Retina (tissue), 1 donor: ENCODE measurements at regions not wholly inside any gene's neighbourhood (a gene's known extent, or its start where the extent isn't known, plus 50 kb on each side); places are given as distances from the start of the nearest gene placed in this dataset.

ENCODE experiments used
- DNase-seq: peaks from one replicate; pipeline ENCODE4 v3.0.0-alpha.2; 2016

DNA sequence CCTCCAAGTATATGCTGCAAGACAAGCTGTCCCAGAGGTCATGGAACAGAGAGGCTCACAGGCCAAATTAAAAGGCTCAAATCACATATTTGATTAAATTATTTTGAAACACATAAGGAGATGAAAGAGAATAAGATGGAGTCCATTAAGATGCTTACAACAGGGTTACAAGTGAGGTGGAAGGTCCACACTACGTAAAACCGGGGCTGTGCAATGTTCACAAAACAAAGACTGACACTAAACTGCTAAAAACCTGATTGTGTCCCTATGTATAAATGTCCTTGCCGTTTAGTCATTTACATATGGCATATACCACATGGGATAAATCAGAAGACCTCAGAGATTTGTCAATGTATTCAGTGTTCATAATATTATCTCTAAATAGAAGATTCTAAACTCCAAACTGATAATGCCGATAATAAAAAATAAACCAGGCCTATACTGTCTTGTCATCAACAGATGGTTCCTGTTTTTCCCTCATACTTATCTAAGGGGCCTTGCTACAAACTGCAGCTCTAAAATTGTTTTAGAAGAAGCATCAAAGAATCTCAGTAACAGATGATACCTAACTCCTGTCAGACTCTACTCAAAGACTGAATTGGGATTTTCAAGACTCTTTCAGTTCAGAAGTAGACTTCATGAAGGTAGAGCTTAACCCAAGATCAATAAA, 51.8 kb upstream of the RIPOR2 start:
- DNase-seq = no peak

DNA sequence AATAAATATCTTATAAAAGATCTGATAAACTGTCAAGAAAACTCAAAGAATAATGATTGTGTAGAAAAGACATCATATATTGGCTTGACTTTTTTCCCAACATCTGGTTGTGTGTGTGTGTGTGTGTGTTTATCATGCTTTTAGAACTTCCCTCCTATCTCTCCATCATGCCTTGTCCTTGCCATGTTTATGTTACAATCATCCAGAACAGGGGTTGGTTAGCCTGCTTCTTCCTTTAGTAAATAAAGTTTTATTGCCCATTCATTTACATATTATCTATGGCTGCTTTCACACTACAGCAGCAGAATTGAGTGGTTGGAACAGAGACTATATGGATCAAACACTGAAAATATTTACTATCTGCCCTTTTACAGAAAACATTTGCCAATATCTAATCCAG, 52.8 kb upstream of the RIPOR2 start:
- DNase-seq = no peak

DNA sequence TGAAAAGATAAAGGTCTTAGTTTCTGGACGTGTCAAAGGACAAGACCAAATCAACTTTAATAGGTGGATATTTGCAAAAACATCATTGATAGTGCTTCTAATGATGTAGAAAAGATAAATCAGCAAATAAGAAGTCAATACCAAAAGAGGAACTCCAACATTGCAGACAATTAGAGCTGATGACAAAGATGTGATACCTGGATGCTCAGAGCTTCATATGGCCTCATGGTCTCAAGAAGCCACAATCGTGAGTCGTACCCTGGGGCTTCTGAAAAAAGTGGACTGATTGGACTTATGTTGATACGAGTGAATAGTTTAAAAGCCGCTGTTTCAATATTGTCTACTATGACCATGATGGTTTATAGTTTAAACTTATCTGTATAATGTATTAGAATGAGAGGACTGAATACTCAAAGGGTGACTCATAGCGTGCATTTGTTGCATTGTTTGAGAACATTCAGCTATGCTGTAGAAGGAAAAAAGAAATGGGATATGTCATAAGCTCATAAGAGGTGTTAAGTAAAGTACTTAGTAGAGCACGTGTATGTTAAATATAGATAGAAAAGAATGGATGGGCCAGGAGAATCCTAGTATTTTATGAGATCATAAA, 54.6 kb upstream of the RIPOR2 start:
- no peak for DNase-seq

DNA sequence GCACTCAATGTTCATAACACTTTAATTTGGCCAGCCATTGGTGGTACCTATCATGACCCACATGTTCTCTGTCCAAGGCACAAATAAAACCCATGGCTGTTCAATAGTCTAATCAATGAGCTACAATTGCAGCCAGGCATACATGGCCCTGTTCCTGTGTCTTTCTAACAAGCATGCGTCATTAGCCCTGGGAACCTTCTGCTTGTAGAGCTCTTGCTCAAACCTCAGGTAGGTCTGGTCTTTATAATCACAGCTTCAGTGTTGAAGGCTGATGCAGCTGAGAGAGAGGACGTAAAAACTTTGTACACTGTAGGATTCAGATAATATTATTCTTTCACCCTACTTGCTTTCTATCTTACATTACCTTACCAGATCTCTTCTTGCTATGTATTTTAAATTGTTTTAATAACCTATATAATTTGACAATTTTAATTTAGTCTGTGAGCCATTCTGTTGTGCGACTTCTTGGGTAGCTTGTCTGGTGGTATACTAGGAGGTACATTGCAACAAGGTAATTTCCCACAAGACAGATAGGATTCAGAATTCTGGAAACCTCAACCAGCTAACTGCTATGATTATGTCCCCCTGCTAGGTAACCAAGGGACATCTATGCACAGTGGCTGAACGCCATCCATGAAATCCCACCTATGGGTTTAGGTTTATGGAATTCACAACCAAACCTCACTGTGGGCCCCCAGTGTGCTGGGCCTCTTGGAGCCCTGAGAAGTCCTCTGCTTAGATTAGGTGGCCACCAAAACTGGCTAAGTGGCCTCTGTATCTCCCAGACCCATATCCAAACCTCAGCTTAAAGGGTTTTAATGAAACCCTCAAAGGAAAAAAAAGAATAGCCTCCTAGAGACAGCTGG, 55.4 kb upstream of the RIPOR2 start:
- DNase-seq = no peak

DNA sequence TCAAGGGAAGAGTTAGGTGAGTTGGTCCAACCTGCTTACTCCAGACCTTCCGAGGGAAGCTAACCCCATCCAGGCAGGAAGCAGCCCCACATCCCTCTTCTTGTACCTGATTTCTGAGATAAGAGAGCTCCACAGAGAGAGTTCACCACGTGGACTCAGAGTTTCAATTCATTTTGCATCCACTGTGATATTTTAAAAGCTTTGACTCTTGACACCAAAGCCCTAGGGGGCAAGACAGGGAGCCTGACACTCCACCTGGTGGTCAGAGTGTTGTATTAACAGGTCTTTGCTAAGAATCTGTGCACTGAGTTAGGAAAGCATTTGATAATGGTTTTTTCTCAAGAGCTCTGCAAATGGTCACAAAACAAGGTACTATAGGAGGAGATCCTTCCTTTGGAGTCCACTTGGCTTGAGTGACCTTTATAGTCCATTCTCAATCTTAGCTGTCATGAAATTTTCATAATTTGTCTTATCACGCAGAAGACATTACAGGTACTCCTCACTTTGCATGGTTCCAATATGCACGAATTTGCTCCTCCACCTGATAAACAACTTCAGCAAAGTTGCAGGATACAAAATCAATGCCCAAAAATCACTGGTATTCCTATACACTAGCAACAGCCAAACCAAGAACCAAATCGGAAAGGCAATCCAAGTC, 56.2 kb upstream of the RIPOR2 start:
- peak; percentile 37 for DNase-seq

DNA sequence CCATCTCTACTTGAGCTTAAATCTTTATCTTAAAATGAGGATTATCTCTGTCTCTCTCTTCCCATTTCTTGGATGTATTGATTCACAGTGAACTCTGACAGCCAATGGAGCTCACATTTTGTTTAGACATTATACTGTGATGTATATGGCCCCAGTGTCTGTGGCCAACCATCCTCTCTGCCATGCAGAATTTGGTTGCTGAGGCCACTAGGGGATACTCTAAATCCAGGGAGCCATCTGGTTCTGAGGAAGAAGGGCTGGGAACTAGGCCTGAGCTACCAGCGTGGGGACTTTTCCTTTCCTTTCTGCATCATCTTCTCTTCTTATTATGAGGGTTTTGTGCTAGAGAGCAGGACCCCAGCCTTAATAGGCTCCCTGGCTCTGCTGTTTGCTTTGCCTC, 59.1 kb upstream of the RIPOR2 start:
- no peak for DNase-seq

DNA sequence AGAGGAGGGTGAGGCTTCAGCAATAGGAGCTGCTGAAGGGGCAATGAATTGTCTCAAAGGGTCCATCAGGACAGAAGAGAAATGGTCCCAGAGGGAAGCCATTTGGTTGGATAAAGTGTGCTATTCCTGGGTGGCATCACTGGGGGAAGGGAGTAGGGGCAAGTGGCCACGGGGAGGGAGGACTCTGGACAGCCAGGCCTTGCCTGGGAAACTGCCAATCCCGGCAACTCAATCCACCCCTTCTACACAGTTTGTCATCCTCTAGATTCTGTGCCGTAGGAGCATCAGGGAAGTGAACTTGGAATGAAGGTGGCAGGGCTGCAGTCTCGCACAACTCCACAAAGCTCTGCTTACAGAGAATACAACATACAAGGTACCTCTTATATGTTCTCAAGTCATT, 59.5 kb upstream of the RIPOR2 start:
- DNase-seq = no peak

DNA sequence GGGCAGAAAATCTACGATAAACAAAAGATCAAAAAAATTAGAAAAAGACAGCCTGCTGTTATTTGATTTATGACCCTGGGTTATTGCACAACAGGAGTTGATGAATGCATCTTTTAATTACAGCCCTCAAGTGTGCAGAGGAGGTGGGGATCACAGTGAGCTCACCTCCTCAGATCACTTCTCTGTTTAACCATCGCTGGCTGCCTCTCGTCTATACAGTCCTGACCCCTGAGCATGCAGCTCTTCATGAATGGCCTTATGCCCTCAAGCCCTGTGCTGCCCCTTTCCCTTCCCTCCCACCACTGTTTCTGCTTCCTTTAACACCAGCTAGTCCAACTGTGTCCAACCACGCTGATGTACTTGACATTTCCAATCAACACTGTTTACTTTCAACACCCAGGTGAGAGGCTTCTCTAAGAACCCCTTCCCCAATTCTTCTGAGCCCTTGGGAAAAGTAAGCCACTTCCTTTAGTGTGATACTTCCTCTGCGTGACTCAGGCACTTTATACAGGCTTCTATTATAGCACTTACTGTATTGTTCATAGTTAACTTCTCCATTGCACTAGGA, 60.6 kb upstream of the RIPOR2 start:
- DNase-seq = no peak

DNA sequence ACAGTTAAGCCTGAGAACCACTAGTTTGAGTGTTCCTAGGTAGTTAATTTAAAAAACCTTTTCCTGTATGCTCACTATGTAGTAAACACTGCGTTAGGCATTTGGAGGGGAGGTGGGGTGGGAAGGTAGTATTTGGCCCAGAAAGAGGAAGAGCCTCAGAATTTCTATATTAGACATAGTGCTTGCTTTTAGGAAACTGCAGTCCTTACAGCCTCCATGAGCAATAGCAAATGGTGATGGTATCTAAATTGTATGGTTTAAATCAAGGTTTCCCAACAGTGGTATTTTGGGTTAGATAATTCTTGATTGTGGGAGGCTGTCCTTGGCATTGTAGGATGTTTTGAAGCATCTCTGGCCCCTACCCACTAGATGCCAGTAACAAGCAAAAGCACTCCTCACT, 61.5 kb upstream of the RIPOR2 start:
- DNase-seq = no peak

DNA sequence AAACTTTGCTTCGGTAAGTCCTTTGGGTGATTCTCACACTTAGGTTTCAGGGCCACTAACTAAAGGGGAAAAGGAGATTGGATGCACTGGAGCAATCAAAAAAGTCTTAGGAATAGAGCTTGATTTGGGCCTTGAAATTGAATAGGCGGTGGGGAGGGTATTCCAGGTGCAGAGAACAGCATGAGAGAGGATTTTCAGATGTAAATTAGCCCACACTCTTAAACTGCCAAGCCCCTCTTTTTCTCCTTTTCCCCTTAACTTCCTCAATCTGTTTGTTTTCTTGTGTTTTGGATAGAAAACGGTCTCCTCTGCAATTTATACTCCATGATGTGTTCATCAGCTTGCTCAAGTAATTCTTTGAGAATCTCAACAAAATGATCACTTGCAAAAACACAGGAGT, 62.1 kb upstream of the RIPOR2 start:
- no peak for DNase-seq

DNA sequence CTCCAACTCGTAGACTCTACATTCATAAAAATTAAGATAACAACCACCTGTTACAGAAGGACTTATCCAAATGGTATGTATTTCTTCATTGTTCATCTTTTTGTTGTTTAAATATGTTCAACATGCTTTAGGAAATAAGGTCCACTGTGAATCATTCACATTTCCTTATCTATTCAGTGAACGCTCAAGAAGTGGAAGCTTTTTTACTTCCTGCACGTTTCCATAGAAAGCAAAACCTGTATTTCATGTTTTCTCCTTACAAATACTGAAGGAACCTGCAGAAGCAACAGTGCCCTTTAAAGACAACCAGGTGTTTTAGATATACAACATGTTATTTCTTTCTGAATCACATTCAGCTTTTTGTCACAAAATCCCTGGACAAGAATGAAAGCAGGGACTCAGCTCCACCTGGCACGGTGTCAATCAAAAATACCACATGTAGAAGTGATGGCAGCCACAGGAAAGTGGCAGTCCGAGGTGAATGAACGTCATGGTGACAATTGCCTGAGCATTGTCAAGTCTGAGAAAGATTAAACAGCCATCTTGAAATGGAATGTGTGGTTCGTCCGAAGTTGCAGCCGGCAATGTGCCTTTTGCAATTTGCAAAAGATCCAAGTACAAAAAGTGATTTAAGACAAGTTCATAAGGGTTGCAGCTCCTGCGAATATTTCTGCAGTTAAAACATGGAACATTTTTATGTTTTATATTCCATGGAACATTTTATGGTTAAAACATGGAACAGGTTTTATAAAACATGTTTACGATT, 66.7 kb upstream of the RIPOR2 start:
- no peak for DNase-seq

DNA sequence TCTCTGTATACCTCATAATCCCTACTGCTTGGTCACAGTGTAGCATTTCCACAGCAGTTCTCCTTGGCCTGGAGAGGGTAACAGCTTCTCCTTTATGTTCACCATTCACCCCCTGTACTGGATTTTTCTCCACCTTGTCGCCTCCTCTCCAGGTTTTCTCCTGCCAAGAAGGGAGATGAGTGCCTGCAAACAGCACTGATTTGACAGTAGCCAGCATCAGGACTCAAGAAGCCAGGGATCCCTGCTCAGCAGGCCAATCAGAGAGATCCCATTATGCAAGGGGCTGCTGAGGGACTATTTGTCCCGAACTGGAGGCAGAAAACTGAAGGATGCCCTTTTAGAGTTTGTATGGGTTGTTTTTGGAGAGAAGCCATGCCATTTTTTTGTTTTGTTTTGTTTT, 68.6 kb upstream of the RIPOR2 start:
- no peak for DNase-seq

DNA sequence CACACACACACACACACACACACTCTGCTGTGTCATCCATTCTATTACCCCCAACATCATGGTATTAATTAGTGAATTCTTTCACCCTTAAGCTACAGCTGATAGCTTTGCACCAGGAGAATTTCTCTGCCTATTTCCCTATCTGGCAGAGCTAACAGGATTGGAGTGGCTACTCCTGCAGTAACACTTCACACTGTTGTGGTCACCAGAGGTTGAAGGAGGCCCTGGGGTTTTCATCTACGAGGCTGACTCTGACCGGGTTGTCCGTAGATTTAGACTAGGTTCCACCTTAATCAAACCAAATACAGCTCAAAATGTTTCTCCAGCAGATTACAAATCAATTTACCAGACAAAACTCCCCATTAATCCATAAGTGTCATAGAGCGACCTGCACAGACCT, 69.2 kb upstream of the RIPOR2 start:
- DNase-seq = no peak

DNA sequence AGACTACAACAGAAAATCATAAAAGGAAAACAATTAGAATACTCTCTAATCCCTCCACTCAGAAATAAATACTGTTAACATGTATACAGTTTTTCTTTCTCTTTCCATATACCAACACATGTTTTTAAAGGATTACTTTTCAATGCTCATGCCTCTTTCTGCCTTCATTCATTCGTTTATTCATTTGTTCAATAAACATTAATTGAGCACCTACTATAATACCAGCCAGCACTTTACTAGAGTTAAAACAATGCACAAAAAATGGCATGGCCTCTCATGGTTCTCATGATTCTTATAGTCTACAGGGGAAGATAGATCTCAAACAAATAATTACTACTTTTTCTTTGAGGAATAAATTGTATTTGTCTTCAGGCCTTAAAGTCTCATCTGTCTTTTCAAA, 70.3 kb upstream of the RIPOR2 start:
- no peak for DNase-seq

DNA sequence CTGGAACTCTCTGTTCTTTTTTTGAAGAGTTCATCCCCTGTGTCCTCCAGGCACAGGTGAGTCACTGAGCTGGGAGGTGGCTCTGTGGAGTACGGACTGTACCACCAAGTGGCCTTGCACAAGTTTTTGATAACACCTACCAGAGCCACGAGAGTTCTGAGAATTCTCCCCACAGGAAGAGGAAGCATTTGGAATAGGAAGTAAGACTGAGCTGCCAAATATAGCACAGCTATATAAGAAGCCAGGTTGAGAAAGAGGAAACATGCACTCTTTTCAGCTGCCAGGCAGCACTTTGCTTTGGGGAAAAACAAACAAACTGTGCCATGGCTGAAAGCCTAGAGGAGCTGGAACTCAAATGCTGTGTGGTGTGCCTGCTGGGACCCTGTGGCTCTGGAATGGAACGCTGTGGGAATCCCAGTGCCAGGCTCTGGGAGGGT, 70.8 kb upstream of the RIPOR2 start:
- no peak for DNase-seq

DNA sequence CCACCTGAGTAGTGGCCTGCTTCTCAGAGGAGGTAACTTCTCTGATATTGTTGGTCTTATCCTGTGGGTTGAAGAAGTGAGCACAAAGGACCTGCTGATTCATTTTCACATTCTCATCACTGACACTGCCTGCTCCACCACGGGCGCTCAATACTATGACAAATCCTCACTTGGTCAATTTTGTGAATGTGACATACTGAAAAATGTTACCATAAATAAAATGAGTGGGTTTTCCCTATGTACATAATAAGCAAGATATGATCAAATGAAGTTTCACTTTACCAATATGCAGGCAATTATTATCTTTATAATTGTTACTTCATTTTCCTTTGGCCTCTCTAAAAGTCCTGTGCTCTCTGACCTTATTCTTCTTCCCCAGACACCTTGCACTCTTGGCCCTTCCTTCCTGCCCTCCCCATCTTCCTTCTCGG, 71.5 kb upstream of the RIPOR2 start:
- DNase-seq = no peak

DNA sequence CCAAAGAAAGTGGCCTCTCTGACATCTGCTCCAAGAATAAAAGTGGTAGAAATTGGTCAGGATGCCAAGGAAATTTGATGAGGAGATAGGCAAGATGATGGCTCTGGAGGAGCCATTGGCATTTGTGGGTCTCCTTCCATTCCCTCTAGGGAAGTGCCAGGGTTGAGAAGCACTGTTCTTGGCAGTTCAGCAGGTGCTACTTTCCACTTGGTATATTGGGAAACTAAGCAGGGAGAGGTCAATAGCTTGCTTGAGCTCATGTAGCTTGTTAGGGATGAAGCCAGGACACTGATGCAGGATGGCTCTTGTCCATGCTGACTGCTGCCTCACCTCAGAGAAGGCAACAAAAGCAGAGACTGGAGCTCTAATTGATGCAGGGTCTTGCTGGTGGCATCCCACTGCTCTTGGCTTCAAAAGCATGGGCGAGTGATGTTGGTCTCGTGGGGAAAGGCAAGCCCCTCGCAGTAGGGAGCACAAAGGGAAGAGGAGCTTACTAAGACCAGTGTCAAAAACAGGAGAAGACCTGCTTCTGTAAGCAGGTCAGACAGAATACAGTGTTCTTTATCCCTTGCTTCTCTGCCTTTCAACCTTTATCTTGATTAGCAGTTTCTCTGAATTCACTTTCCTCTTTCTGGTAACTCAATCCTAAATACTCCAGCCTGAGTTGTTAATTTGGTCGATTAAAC, 73.1 kb upstream of the RIPOR2 start:
- DNase-seq = no peak

DNA sequence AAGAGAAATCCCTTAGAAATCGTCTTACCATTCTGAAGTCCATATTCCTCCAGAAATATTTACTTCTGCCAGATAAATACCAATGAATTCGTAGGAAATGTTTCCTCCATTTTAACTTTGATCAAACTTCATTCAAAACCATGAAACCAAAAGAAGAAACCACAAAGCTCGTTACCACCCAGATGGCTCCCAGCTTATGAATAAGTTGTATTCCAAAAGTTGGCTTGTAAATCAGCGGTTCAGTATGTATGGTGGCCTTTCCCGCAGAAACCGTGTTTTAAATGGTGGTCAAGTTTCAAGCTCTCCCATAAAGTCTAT, 73.6 kb upstream of the RIPOR2 start:
- DNase-seq = no peak

DNA sequence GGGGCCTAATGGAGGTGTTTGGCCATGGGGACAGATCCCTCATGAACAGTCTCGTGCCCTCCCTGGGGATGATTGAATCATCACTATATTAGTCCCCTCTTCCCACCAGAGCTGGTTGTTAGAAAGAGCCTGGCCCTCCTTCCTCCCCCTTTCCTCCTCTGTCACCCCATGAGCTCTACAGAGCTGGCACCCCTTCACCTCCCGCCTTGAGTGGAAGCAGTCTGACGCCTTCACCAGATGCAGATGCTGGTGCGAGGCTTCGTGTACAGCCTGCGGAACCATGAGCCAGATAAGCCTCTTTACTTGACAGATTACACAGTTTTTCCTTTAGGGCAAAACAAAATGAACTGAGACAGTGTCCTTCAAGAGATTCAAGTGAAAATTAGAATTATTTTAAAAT, 74.4 kb upstream of the RIPOR2 start:
- DNase-seq = no peak

DNA sequence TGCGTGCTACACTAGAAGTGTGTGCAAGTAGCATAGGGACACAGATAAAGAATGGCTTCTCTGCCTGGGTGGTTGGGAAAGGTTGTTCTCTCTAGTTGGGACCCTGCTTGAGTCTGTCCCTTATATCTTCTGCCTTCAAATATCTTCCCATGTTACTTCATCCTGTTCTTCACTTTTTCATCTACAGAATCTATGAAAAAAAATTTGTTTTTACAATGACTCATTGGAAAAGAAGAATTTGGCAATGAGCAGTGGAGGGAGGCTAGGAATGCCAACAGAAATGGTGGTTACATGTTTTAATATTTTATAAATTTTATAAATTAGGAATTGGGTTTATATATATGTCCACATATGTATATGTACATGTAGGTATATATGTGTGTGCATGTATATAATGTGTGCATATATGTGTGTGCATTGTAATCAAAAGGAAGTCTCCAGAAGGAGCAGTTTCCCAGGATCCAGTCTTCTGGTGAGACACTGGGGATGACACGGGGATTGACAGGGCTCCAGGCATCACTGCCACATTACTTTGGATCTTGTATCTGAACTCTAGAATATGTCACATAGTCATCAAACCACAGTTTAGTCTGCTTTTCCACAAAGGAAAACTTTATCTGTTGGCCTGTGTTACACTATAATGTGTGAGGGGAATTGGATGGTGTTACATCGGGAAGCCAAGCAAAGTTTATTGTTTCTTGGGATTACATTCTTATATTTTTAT, 75.3 kb upstream of the RIPOR2 start:
- DNase-seq = no peak

DNA sequence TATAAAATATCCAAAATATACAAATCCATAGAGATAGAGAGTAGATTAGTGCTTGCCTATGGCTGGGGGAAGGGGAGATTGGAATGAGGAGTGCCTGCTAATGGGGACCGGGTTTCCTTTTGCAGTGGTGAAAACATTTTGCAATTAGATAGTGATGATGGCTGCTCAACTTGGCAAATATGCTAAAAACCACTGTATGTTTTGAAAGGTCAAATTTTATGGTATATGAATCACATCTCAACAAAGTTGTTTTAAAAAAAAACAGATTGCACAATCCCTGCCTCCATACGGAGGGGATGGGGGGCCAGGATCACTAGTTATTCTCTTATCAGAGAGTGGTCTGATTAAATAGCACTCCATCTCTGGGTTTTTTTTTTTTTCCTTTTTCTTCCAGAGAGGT, 76.9 kb upstream of the RIPOR2 start:
- DNase-seq = no peak
